ENCODE measurements at regions not wholly inside any gene's neighbourhood (a gene's known extent, or its start where the extent isn't known, plus 50 kb on each side); places are given as distances from the start of the nearest gene placed in this dataset.

- no peak for DNase-seq (ENCODE audit: low spot score)
Measured at GRCh38 chr17:33352526-33352925, 59.4 kb upstream of the ASIC2 start.

- DNase-seq (ENCODE audit: low spot score): no peak
Measured at GRCh38 chr17:33356266-33356665, 63.2 kb upstream of the ASIC2 start.

GRCh38 chr17:33363475-33363874 lies 70.4 kb upstream of the ASIC2 start:
- no peak for DNase-seq (ENCODE audit: low spot score)

- no peak for DNase-seq (ENCODE audit: low spot score)
Measured at GRCh38 chr17:33366960-33367359, 73.9 kb upstream of the ASIC2 start.

GRCh38 chr17:33369149-33369548 lies 76.1 kb upstream of the ASIC2 start:
- no peak for DNase-seq (ENCODE audit: low spot score)

GRCh38 chr17:33369876-33370275 lies 76.8 kb upstream of the ASIC2 start:
- DNase-seq (ENCODE audit: low spot score): no peak

GRCh38 chr17:33370401-33370800 lies 77.3 kb upstream of the ASIC2 start:
- DNase-seq (ENCODE audit: low spot score): no peak

GRCh38 chr17:33371377-33371776 lies 78.3 kb upstream of the ASIC2 start:
- DNase-seq (ENCODE audit: low spot score): no peak

- no peak for DNase-seq (ENCODE audit: low spot score)
Measured at GRCh38 chr17:33373273-33373672, 80.2 kb upstream of the ASIC2 start.

GRCh38 chr17:33375103-33375502 lies 82.0 kb upstream of the ASIC2 start:
- no peak for DNase-seq (ENCODE audit: low spot score)

- DNase-seq (ENCODE audit: low spot score): no peak
Measured at GRCh38 chr17:33375783-33376182, 82.7 kb upstream of the ASIC2 start.

GRCh38 chr17:33377837-33378595 lies 84.9 kb upstream of the ASIC2 start:
- no peak for DNase-seq (ENCODE audit: low spot score)

- DNase-seq (ENCODE audit: low spot score): no peak
Measured at GRCh38 chr17:33381201-33381600, 88.1 kb upstream of the ASIC2 start.

GRCh38 chr17:33383488-33384023 lies 90.5 kb upstream of the ASIC2 start:
- DNase-seq (ENCODE audit: low spot score): no peak

GRCh38 chr17:33385133-33385532 lies 92.0 kb upstream of the ASIC2 start:
- no peak for DNase-seq (ENCODE audit: low spot score)

GRCh38 chr17:33385713-33386112 lies 92.6 kb upstream of the ASIC2 start:
- DNase-seq (ENCODE audit: low spot score): no peak

- no peak for DNase-seq (ENCODE audit: low spot score)
Measured at GRCh38 chr17:33387406-33387805, 94.3 kb upstream of the ASIC2 start.

GRCh38 chr17:33389504-33390135 lies 96.5 kb upstream of the ASIC2 start:
- DNase-seq (ENCODE audit: low spot score): no peak

GRCh38 chr17:33390479-33391176 lies 97.5 kb upstream of the ASIC2 start:
- DNase-seq (ENCODE audit: low spot score): no peak

- DNase-seq (ENCODE audit: low spot score): no peak
Measured at GRCh38 chr17:33396818-33397217, 103.7 kb upstream of the ASIC2 start.

- DNase-seq (ENCODE audit: low spot score): no peak
Measured at GRCh38 chr17:33398386-33398785, 105.3 kb upstream of the ASIC2 start.

GRCh38 chr17:33401249-33401648 lies 108.2 kb upstream of the ASIC2 start:
- DNase-seq (ENCODE audit: low spot score): no peak

- no peak for DNase-seq (ENCODE audit: low spot score)
Measured at GRCh38 chr17:33403194-33403593, 110.1 kb upstream of the ASIC2 start.

Measured in mucosa of gallbladder (tissue), 1 donor.